Astrocyte of the spinal cord (primary cell): ENCODE measurements at regions not wholly inside any gene's neighbourhood (a gene's known extent, or its start where the extent isn't known, plus 50 kb on each side); places are given as distances from the start of the nearest gene placed in this dataset.

Experiments
- DNase-seq: peaks from one replicate; pipeline ENCODE4 v3.0.0; 2011; ENCODE audit warnings: low read depth, low spot score
- H3K4me3 ChIP-seq: 2 replicates; pipeline ENCODE4 v1.5.1; 2011; ENCODE audit warnings: low read depth, mild to moderate bottlenecking, low read length, moderate library complexity
- CTCF ChIP-seq: IDR thresholded peaks from 2 replicates; pipeline ENCODE4 v1.5.1; 2012; ENCODE audit warnings: low read depth, mild to moderate bottlenecking, low read length, inconsistent platforms
- in situ Hi-C: cut with HindIII; loops from 2 replicates; pipeline ENCODE4 v1.10.0; 2017; ENCODE audit warnings: low sequenced_read_pairs

GRCh38 chr11:134541355-134541754 is 129.3 kb upstream of the B3GAT1 start:
- TF ChIP-seq CTCF, result no peak
- DNase-seq, result no peak
- in situ Hi-C loops, result no loop called here
- no peak overlapping the region for H3K4me3 ChIP-seq

- in situ Hi-C loops, result no loop called here
These were observed 127.2 kb upstream of the B3GAT1 start for GRCh38 chr11:134539285-134539684.

GRCh38 chr11:134538742-134539141 is 126.7 kb upstream of the B3GAT1 start:
- H3K4me3 ChIP-seq, result no peak overlapping the region
- DNase-seq, result no peak
- no peak for TF ChIP-seq CTCF
- in situ Hi-C loops, result no loop called here

More at GRCh38 chr11:134539285-134539684, 127.2 kb upstream of the B3GAT1 start:
- no peak for TF ChIP-seq CTCF
- no peak overlapping the region for H3K4me3 ChIP-seq
- no peak for DNase-seq

- no peak for DNase-seq
- no peak overlapping the region for H3K4me3 ChIP-seq
- no peak for TF ChIP-seq CTCF
- in situ Hi-C loops, result no loop called here
These were observed 125.9 kb upstream of the B3GAT1 start for GRCh38 chr11:134537941-134538340.

GRCh38 chr11:134537296-134537695 is 125.3 kb upstream of the B3GAT1 start:
- in situ Hi-C loops, result no loop called here
- H3K4me3 ChIP-seq, result no peak overlapping the region
- no peak for DNase-seq
- no peak for TF ChIP-seq CTCF

- TF ChIP-seq CTCF, result no peak
- H3K4me3 ChIP-seq, result no peak overlapping the region
- in situ Hi-C loops, result no loop called here
- no peak for DNase-seq
These were observed 124.6 kb upstream of the B3GAT1 start for GRCh38 chr11:134536677-134537076.

GRCh38 chr11:134536219-134536618 is 124.2 kb upstream of the B3GAT1 start:
- DNase-seq, result no peak
- no peak overlapping the region for H3K4me3 ChIP-seq
- no peak for TF ChIP-seq CTCF
- in situ Hi-C loops, result no loop called here
